H9 (cell line): ENCODE measurements at regions not wholly inside any gene's neighbourhood (a gene's known extent, or its start where the extent isn't known, plus 50 kb on each side); places are given as distances from the start of the nearest gene placed in this dataset.

ENCODE experiments used
- DNase-seq: peaks from one replicate; pipeline ENCODE4 v3.0.0-alpha.2; 2017
- H2AFZ ChIP-seq: one replicate; pipeline ENCODE4 v1.6.1; 2013; ENCODE audit warnings: mild to moderate bottlenecking, low read length, control low read depth, moderate library complexity
- H2AK5ac ChIP-seq: 2 replicates; pipeline ENCODE4 v1.6.1; 2013; ENCODE audit warnings: low read length, control low read depth, mixed read lengths; ENCODE audit not compliant: insufficient read length
- H2BK120ac ChIP-seq: one replicate; pipeline ENCODE4 v1.6.1; 2013; ENCODE audit warnings: low read depth, mild to moderate bottlenecking, low read length, control low read depth, inconsistent platforms; ENCODE audit not compliant: poor library complexity, severe bottlenecking
- H2BK12ac ChIP-seq: 2 replicates; pipeline ENCODE4 v1.6.1; 2013; ENCODE audit warnings: low read length, control low read depth, mixed read lengths, low read depth; ENCODE audit not compliant: insufficient read length
- H2BK15ac ChIP-seq: 2 replicates; pipeline ENCODE4 v1.6.1; 2013; ENCODE audit warnings: low read depth, low read length, control low read depth
- H2BK20ac ChIP-seq: one replicate; pipeline ENCODE4 v1.6.1; 2013; ENCODE audit warnings: low read depth, mild to moderate bottlenecking, low read length, control low read depth, inconsistent platforms; ENCODE audit not compliant: poor library complexity, severe bottlenecking
- H2BK5ac ChIP-seq: 2 replicates; pipeline ENCODE4 v1.6.1; 2013; ENCODE audit warnings: low read length, control low read depth, mixed read lengths; ENCODE audit not compliant: insufficient read length
- H3K14ac ChIP-seq: 2 replicates; pipeline ENCODE4 v1.6.1; 2013; ENCODE audit warnings: low read length, control low read depth; ENCODE audit not compliant: insufficient read depth
- H3K18ac ChIP-seq: 2 replicates; pipeline ENCODE4 v1.6.1; 2013; ENCODE audit warnings: low read depth, mild to moderate bottlenecking, mixed read lengths, low read length, control low read depth; ENCODE audit not compliant: insufficient read length
- H3K23ac ChIP-seq: 2 replicates; pipeline ENCODE4 v1.6.1; 2013; ENCODE audit warnings: low read length, control low read depth, mixed read lengths, low read depth; ENCODE audit not compliant: insufficient read length
- H3K23me2 ChIP-seq: 2 replicates; pipeline ENCODE4 v1.6.1; 2013; ENCODE audit warnings: low read depth, mild to moderate bottlenecking, mixed read lengths, low read length, control low read depth; ENCODE audit not compliant: insufficient read length, poor library complexity, severe bottlenecking
- H3K27ac ChIP-seq: 2 replicates; pipeline ENCODE4 v1.5.1; 2013; ENCODE audit warnings: low read length, control low read depth, mixed read lengths, low read depth; ENCODE audit not compliant: insufficient read length
- H3K27me3 ChIP-seq: 2 replicates; pipeline ENCODE4 v1.6.1; 2013; ENCODE audit warnings: low read length, control low read depth, inconsistent platforms; ENCODE audit not compliant: insufficient read depth
- H3K4ac ChIP-seq: 2 replicates; pipeline ENCODE4 v1.6.1; 2013; ENCODE audit warnings: low read depth, mild to moderate bottlenecking, control low read depth, inconsistent platforms, low read length, moderate library complexity
- H3K4me1 ChIP-seq: 2 replicates; pipeline ENCODE4 v1.6.1; 2013; ENCODE audit warnings: low read length, control low read depth, inconsistent platforms; ENCODE audit not compliant: insufficient read depth
- H3K4me2 ChIP-seq: 2 replicates; pipeline ENCODE4 v1.6.1; 2013; ENCODE audit warnings: low read length, control low read depth, mixed read lengths; ENCODE audit not compliant: insufficient read length, insufficient read depth
- H3K56ac ChIP-seq: 2 replicates; pipeline ENCODE4 v1.6.1; 2013; ENCODE audit warnings: low read depth, mild to moderate bottlenecking, mixed read lengths, low read length, control low read depth; ENCODE audit not compliant: insufficient read length
- H3K79me1 ChIP-seq: 2 replicates; pipeline ENCODE4 v1.6.1; 2013; ENCODE audit warnings: low read depth, mild to moderate bottlenecking, moderate library complexity, low read length, control low read depth, inconsistent platforms; ENCODE audit not compliant: insufficient read depth, poor library complexity, severe bottlenecking
- H3K79me2 ChIP-seq: 2 replicates; pipeline ENCODE4 v1.6.1; 2013; ENCODE audit warnings: low read length, control low read depth, inconsistent platforms; ENCODE audit not compliant: insufficient read depth
- H3K9ac ChIP-seq: 2 replicates; pipeline ENCODE4 v1.6.1; 2013; ENCODE audit warnings: low read length, control low read depth, mixed read lengths; ENCODE audit not compliant: insufficient read length; ENCODE audit errors: extremely low read depth
- H3K9me3 ChIP-seq: one replicate; pipeline ENCODE4 v1.6.1; 2013; ENCODE audit warnings: low read depth, low read length, inconsistent platforms; ENCODE audit not compliant: control insufficient read depth
- H3T11ph ChIP-seq: one replicate; pipeline ENCODE4 v1.6.1; 2013; ENCODE audit warnings: mild to moderate bottlenecking, low read length, control low read depth, inconsistent platforms
- H4K20me1 ChIP-seq: one replicate; pipeline ENCODE4 v1.6.1; 2013; ENCODE audit not compliant: control insufficient read depth, insufficient read length, insufficient read depth
- H4K5ac ChIP-seq: 2 replicates; pipeline ENCODE4 v1.6.1; 2013; ENCODE audit warnings: low read depth, mild to moderate bottlenecking, mixed read lengths, low read length, control low read depth; ENCODE audit not compliant: insufficient read length
- H4K8ac ChIP-seq: replicated peaks from 2 replicates; pipeline ENCODE4 v1.6.1; 2013; ENCODE audit warnings: low read length, control low read depth, mixed read lengths, low read depth; ENCODE audit not compliant: insufficient read length
- H4K91ac ChIP-seq: 2 replicates; pipeline ENCODE4 v1.6.1; 2013; ENCODE audit warnings: low read depth, mild to moderate bottlenecking, moderate library complexity, mixed read lengths, low read length, control low read depth; ENCODE audit not compliant: insufficient read length
- H3K27ac Mint-ChIP-seq, 3 experiments: 2 replicates in 2 of 3; 3 replicates in 1 of 3; pipeline ENCODE4 v1.8.0; 2020 to 2021; ENCODE audit warnings: mixed read lengths in 3 of 3, mild to moderate bottlenecking in 1 of 3, moderate library complexity in 1 of 3
- H3K27me3 Mint-ChIP-seq: 2 replicates; pipeline ENCODE4 v1.8.0; 2021; ENCODE audit warnings: low read depth, mild to moderate bottlenecking, moderate library complexity, mixed read lengths
- H3K36me3 Mint-ChIP-seq, 3 experiments: 2 replicates in 2 of 3; 3 replicates in 1 of 3; pipeline ENCODE4 v1.8.0; 2020 to 2021; ENCODE audit warnings: low read depth in 3 of 3, mixed read lengths in 3 of 3; ENCODE audit not compliant: insufficient read depth in 1 of 3
- H3K4me1 Mint-ChIP-seq, 2 experiments: 2 replicates each; pipeline ENCODE4 v1.8.0; 2020; ENCODE audit warnings: mixed read lengths in 2 of 2
- H3K4me3 Mint-ChIP-seq, 2 experiments: 2 replicates in 1 of 2; 3 replicates in 1 of 2; pipeline ENCODE4 v1.8.0; 2020 to 2021; ENCODE audit warnings: mild to moderate bottlenecking in 2 of 2, mixed read lengths in 2 of 2, moderate library complexity in 1 of 2
- H3K9me3 Mint-ChIP-seq, 2 experiments: 2 replicates in 1 of 2; 3 replicates in 1 of 2; pipeline ENCODE4 v1.8.0; 2020; ENCODE audit warnings: mild to moderate bottlenecking in 2 of 2, mixed read lengths in 2 of 2, moderate library complexity in 1 of 2
- WGBS: extraction: QIAGEN DNeasy Blood & Tissue Kit; methylation state at CpG from one replicate; pipeline ENCODE4 v1.1.7; 2013; ENCODE audit warnings: missing lambda C conversion rate, low lambda C conversion rate, mixed read lengths; ENCODE audit not compliant: insufficient read length; ENCODE audit errors: extremely low coverage; 5-methylcytosine and 5-hydroxymethylcytosine counted together
- TF ChIP-seq, protein P1 (sequence below): fragments of 200-600 bp; sonication (generic); conservative IDR thresholded peaks from 3 replicates; pipeline ENCODE4 v1.8.0; 2021; ENCODE audit warnings: antibody characterized with exemption, mild to moderate bottlenecking

DNA sequence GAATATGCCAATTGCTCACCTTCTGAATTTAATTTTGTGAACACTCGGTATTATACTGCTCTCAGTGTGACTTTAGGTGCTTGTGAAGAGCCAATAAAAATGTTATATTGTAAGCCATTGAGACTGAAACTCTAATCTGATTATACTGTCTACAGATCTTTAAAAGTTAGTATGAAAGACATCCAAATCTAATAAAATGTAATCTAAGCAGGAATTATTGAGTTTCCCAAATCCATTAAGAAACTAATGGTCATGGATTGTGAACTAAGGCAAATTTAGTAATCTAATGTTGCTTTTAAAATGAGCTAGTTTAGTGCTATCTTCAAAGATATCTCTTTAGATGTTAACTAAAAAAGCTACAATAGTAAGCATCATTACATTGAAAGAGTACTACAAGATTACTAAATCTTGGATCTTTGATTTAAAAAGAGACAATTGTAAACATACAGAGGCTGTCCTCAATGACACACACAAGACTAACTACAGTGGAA is 1132.4 kb upstream of the B3GALT2 start:
- Histone ChIP-seq H3K9me3 (no peaks in the 10 kb centered on the region), H4K8ac (no peak overlapping the region), H3K27me3 (no peaks in the 10 kb centered on the region), H3K23ac (no peak overlapping the region), H3K27ac (no peak overlapping the region), H3K79me2 (no peaks in the 10 kb centered on the region), H2AFZ (no peak overlapping the region), H3K14ac (no peak overlapping the region), H3K79me1 (no peaks in the 10 kb centered on the region), H3K4me1 (no peaks in the 10 kb centered on the region), H3K4ac (no peak overlapping the region), H2BK5ac (no peak overlapping the region), H4K5ac (no peak overlapping the region), H3K18ac (no peak overlapping the region), H2BK120ac (no peak overlapping the region), H4K91ac (no peak overlapping the region), H2BK20ac (no peak overlapping the region), H4K20me1 (no peaks in the 10 kb centered on the region), H3K9ac (no peak overlapping the region), H2AK5ac (no peak overlapping the region), H3K23me2 (no peaks in the 10 kb centered on the region), H3T11ph (no peak overlapping the region), H2BK15ac (no peak overlapping the region), H3K56ac (no peak overlapping the region), H2BK12ac (no peak overlapping the region), H3K4me2 (no peak overlapping the region)
- Mint-ChIP-seq H3K27ac (no peak overlapping the region), H3K9me3 (peaks cover 0 to 3% of the 10 kb centered on the region in 2 experiments; a peak in 2 of 5 replicates), H3K36me3 (no peaks in the 10 kb centered on the region), H3K4me3 (no peak overlapping the region), H3K4me1 (no peaks in the 10 kb centered on the region), H3K27me3 (no peaks in the 10 kb centered on the region)
- TF ChIP-seq, protein P1, sequence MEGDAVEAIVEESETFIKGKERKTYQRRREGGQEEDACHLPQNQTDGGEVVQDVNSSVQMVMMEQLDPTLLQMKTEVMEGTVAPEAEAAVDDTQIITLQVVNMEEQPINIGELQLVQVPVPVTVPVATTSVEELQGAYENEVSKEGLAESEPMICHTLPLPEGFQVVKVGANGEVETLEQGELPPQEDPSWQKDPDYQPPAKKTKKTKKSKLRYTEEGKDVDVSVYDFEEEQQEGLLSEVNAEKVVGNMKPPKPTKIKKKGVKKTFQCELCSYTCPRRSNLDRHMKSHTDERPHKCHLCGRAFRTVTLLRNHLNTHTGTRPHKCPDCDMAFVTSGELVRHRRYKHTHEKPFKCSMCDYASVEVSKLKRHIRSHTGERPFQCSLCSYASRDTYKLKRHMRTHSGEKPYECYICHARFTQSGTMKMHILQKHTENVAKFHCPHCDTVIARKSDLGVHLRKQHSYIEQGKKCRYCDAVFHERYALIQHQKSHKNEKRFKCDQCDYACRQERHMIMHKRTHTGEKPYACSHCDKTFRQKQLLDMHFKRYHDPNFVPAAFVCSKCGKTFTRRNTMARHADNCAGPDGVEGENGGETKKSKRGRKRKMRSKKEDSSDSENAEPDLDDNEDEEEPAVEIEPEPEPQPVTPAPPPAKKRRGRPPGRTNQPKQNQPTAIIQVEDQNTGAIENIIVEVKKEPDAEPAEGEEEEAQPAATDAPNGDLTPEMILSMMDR: no peak
- no CpG with 5 or more reads among the region's 1 CpG for whole genome bisulfite sequencing
- DNase-seq: no peak
